GM12873 (cell line): ENCODE measurements at regions not wholly inside any gene's neighbourhood (a gene's known extent, or its start where the extent isn't known, plus 50 kb on each side); places are given as distances from the start of the nearest gene placed in this dataset.

Source experiments
- CTCF ChIP-seq: IDR thresholded peaks from 2 replicates; pipeline ENCODE4 v1.5.1; 2012; ENCODE audit warnings: low read depth, mild to moderate bottlenecking, moderate library complexity, low read length, control low read depth; ENCODE audit not compliant: insufficient read depth; ENCODE audit errors: missing control alignments

DNA sequence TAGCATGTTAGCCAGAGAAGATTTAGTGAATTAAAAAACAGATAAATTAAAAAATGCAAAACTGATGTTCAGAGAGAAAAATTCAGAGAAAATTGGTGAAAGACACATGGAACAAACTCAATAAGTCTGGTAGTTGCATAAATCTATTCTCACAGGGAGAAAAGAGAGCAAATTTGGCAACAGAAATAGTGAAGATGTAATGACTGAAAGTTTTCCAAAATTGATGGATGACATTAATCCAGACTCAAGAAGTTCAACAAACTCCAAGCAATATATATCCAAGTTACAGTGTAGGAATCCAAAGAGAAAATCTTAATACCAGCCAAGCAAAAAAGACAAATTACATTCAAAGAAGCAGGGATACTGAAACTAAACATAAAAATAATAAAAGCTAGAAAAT, 302.7 kb upstream of the ARPP21 start:
- TF ChIP-seq CTCF, result no peak

DNA sequence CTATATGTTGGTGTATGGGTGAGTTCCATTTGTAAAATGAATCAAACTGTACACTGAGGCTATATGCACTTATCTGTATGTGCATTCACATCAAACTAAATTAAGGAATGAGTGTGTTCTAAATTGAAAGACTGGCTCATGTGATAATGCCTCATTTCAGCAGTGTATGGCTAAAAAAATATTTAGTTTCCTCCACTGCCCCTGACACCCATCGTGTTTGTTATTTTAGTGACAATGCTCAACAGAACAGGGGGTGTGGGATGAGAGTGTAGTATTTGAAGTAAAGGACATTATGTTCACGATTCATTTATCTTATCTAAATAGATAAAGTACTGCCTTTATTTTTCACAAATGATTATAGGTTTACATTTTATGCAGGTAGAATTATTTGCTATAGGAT, 301.1 kb upstream of the ARPP21 start:
- TF ChIP-seq CTCF, result no peak

GRCh38 chr3:35380196-35380595, 259.1 kb upstream of the ARPP21 start:
- TF ChIP-seq CTCF, result no peak

DNA sequence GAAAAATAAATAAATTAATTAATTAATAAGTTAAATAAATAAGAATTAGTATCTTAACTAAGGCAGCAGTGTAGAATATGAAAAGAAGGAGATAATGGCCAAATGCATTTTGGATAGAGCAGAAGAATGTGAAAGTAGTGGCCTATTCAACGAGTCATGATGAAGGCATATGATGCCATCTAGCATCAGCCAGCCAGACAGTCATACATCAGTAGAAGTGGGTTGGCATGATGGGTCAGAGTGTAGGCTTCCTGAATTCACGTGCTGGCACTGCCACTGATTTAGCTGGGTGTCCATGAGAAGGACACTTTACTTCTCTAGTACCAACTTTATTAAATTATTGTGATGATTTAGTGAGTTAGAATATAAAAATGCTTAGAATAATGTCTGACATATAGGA, 256.1 kb upstream of the ARPP21 start:
- TF ChIP-seq CTCF, result no peak

DNA sequence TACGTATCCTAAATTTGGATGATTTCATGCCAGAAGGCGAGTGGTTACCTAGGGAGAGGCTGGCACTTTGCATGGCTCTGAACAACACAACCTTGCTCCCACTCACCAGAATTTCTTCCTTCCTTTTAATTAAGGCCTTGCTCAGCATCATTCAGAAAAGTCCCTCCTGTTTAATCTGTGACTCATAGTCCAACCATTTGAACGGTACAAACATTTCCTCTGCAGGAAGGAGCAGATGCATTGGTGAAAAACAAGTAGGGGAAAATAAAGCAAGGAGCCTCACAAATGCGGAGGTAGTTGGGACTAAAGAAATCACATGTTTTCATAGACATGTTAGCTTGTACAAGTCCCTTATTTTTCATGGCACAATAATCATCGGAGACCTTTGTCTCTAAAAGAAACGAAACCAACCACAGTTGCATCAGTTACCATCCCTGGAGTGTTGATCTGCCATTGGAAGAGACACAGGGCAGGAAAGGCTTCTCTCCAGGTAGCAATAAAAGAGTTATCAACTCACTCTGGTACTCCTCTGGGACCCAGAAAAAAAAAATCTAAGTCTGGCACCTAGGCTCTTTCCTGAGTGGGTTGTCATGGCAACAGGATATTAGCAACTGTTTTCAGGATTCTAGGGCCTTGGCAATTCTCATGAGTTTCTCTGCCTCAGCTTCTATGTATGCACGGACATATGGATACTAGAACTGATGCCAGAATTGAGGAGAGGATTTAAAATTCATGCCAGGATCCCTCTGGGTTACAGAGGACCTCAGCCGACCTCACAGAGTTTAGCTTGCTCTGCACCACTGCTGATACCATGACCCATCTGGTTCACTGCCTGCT, 255.4 kb upstream of the ARPP21 start:
- no peak for TF ChIP-seq CTCF

GRCh38 chr3:35385271-35385670, 254.1 kb upstream of the ARPP21 start:
- no peak for TF ChIP-seq CTCF

GRCh38 chr3:35389907-35390306, 249.4 kb upstream of the ARPP21 start:
- TF ChIP-seq CTCF, result no peak

DNA sequence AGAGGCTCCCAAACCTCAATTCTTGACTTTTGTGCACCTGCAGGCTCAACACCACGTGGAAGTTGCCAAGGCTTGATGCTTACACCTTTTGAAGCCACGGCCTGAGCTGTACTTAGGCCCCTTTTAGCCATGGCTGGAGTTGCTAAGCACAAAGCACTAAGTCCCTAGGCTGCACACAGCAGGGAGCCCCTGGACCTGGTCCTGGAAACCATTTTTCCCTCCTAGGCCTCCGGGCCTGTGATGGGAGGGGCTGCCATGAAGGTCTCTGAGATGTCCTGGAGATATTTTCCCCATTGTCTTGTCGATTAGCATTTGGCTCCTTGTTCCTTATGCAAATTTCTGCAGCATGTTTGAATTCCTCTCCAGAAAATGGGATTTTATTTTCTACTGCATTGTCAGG, 247.1 kb upstream of the ARPP21 start:
- no peak for TF ChIP-seq CTCF
